IPS-15b (cell line): ENCODE measurements at regions not wholly inside any gene's neighbourhood (a gene's known extent, or its start where the extent isn't known, plus 50 kb on each side); places are given as distances from the start of the nearest gene placed in this dataset.
"Not testable (repeated sequence)": the region's sequence is repeated elsewhere in the genome, so short reads cannot be mapped to it uniquely, and the experiment has no call there.

ENCODE experiments used
- H3K27me3 ChIP-seq: one replicate; pipeline ENCODE4 v1.6.1; 2013; ENCODE audit warnings: low read length; ENCODE audit not compliant: control insufficient read depth, insufficient read depth
- H3K36me3 ChIP-seq: one replicate; pipeline ENCODE4 v1.6.1; 2013; ENCODE audit warnings: low read length; ENCODE audit not compliant: control insufficient read depth, insufficient read depth
- H3K4me1 ChIP-seq: one replicate; pipeline ENCODE4 v1.6.1; 2013; ENCODE audit warnings: mild to moderate bottlenecking, low read length; ENCODE audit not compliant: control insufficient read depth, insufficient read depth
- H3K4me3 ChIP-seq: one replicate; pipeline ENCODE4 v1.5.1; 2013; ENCODE audit warnings: low read depth, low read length
- H3K9ac ChIP-seq: one replicate; pipeline ENCODE4 v1.6.1; 2013; ENCODE audit warnings: low read depth, mild to moderate bottlenecking, low read length
- H3K9me3 ChIP-seq: one replicate; pipeline ENCODE4 v1.6.1; 2013; ENCODE audit warnings: mild to moderate bottlenecking, low read length; ENCODE audit not compliant: control insufficient read depth, insufficient read depth

GRCh38 chr5:91301106-91301846, 81.8 kb downstream of the ARRDC3 start:
- H3K9me3 ChIP-seq = no peaks in the 10 kb centered on the region
- no peaks in the 10 kb centered on the region for H3K4me1 ChIP-seq
- no peaks in the 10 kb centered on the region for H3K27me3 ChIP-seq
- no peak overlapping the region for H3K4me3 ChIP-seq
- no peaks in the 10 kb centered on the region for H3K36me3 ChIP-seq
- H3K9ac ChIP-seq = no peak overlapping the region

GRCh38 chr5:91297994-91298393, 85.1 kb downstream of the ARRDC3 start:
- Histone ChIP-seq H3K36me3 (no peaks in the 10 kb centered on the region), H3K9me3 (no peaks in the 10 kb centered on the region), H3K27me3 (no peaks in the 10 kb centered on the region), H3K4me1 (no peaks in the 10 kb centered on the region), H3K4me3 (no peak overlapping the region), H3K9ac (no peak overlapping the region)

- no peaks in the 10 kb centered on the region for H3K4me1 ChIP-seq
- H3K27me3 ChIP-seq = no peaks in the 10 kb centered on the region
- no peak overlapping the region for H3K9ac ChIP-seq
- no peaks in the 10 kb centered on the region for H3K9me3 ChIP-seq
- no peaks in the 10 kb centered on the region for H3K36me3 ChIP-seq
- no peak overlapping the region for H3K4me3 ChIP-seq
These were observed 86.4 kb downstream of the ARRDC3 start for GRCh38 chr5:91296674-91297143.

GRCh38 chr5:91296102-91296501, 87.0 kb downstream of the ARRDC3 start:
- H3K4me1 ChIP-seq, H3K9ac ChIP-seq, H3K4me3 ChIP-seq, H3K27me3 ChIP-seq, H3K36me3 ChIP-seq, H3K9me3 ChIP-seq: not testable (repeated sequence)

- H3K9ac ChIP-seq = no peak overlapping the region
- H3K36me3 ChIP-seq = no peaks in the 10 kb centered on the region
- H3K9me3 ChIP-seq = no peaks in the 10 kb centered on the region
- H3K4me1 ChIP-seq = no peaks in the 10 kb centered on the region
- H3K27me3 ChIP-seq = no peaks in the 10 kb centered on the region
- H3K4me3 ChIP-seq = no peak overlapping the region
These were observed 90.0 kb downstream of the ARRDC3 start for GRCh38 chr5:91293131-91293530.

GRCh38 chr5:91291628-91292569, 91.2 kb downstream of the ARRDC3 start:
- H3K36me3 ChIP-seq = no peaks in the 10 kb centered on the region
- H3K27me3 ChIP-seq = no peaks in the 10 kb centered on the region
- H3K9ac ChIP-seq = no peak overlapping the region
- no peak overlapping the region for H3K4me3 ChIP-seq
- no peaks in the 10 kb centered on the region for H3K4me1 ChIP-seq
- no peaks in the 10 kb centered on the region for H3K9me3 ChIP-seq

- Histone ChIP-seq H3K4me3 (no peak overlapping the region), H3K4me1 (no peaks in the 10 kb centered on the region), H3K36me3 (no peaks in the 10 kb centered on the region), H3K9me3 (no peaks in the 10 kb centered on the region), H3K9ac (no peak overlapping the region), H3K27me3 (no peaks in the 10 kb centered on the region)
These were observed 94.8 kb downstream of the ARRDC3 start for GRCh38 chr5:91288118-91288916.

- peaks cover 13% of the 10 kb centered on the region for H3K27me3 ChIP-seq
- H3K4me1 ChIP-seq, H3K9me3 ChIP-seq: not testable (repeated sequence)
These were observed 98.1 kb downstream of the ARRDC3 start for GRCh38 chr5:91285062-91285461.

GRCh38 chr5:91283899-91284298, 99.2 kb downstream of the ARRDC3 start:
- Histone ChIP-seq H3K4me1 (no peaks in the 10 kb centered on the region), H3K36me3 (no peaks in the 10 kb centered on the region), H3K4me3 (no peak overlapping the region), H3K27me3 (peaks cover 13% of the 10 kb centered on the region), H3K9ac (no peak overlapping the region), H3K9me3 (no peaks in the 10 kb centered on the region)

More at GRCh38 chr5:91285062-91285461, 98.1 kb downstream of the ARRDC3 start:
- not testable (repeated sequence) for H3K36me3 ChIP-seq, H3K4me3 ChIP-seq, H3K9ac ChIP-seq

GRCh38 chr5:91283326-91283725, 99.8 kb downstream of the ARRDC3 start:
- no peak overlapping the region for H3K9ac ChIP-seq
- H3K9me3 ChIP-seq = no peaks in the 10 kb centered on the region
- peaks cover 13% of the 10 kb centered on the region for H3K27me3 ChIP-seq

GRCh38 chr5:91282210-91282609, 100.9 kb downstream of the ARRDC3 start:
- H3K27me3 ChIP-seq = peaks cover 13% of the 10 kb centered on the region
- H3K4me1 ChIP-seq = no peaks in the 10 kb centered on the region

More at GRCh38 chr5:91283326-91283725, 99.8 kb downstream of the ARRDC3 start:
- no peaks in the 10 kb centered on the region for H3K4me1 ChIP-seq
- H3K4me3 ChIP-seq = no peak overlapping the region
- H3K36me3 ChIP-seq = no peaks in the 10 kb centered on the region

More at GRCh38 chr5:91282210-91282609, 100.9 kb downstream of the ARRDC3 start:
- Histone ChIP-seq H3K9me3 (no peaks in the 10 kb centered on the region), H3K9ac (no peak overlapping the region), H3K36me3 (no peaks in the 10 kb centered on the region), H3K4me3 (no peak overlapping the region)
